ENCODE measurements at regions not wholly inside any gene's neighbourhood (a gene's known extent, or its start where the extent isn't known, plus 50 kb on each side); places are given as distances from the start of the nearest gene placed in this dataset.

- TF ChIP-seq POLR2A (IDR thresholded peaks at IDR 0.05; ENCODE audit: low read depth, low read length) (no peak), POLR2AphosphoS5 (IDR thresholded peaks at IDR 0.05; ENCODE audit: low read depth, low read length) (no peak), SPI1 (IDR thresholded peaks at IDR 0.05; ENCODE audit: low read depth, low read length) (no peak)
Measured at GRCh38 chr13:59494151-59494550, 669.6 kb downstream of the DIAPH3 start.

Data from GM12891 (cell line).